ENCODE measurements at regions not wholly inside any gene's neighbourhood (a gene's known extent, or its start where the extent isn't known, plus 50 kb on each side); places are given as distances from the start of the nearest gene placed in this dataset.
"Not testable (repeated sequence)": the region's sequence is repeated elsewhere in the genome, so short reads cannot be mapped to it uniquely, and the experiment has no call there.

DNA sequence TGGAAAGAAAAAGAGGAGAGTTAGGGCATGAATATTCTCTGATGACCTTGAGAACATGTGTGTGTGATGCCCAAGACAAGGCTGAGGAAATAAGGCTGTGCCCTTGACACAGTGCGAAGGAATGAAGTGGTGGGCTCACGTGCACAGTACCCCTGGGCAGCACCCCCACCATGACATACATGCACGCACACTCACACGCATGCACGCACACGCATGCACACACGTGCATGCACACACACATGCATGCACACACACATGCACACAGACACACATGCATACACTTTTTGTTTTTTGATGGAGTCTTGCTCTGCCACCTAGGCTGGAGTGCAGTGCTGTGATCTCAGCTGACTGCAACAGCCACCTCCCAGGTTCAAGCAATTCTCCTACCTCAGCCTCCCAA lies 118.1 kb downstream of the GATA3 start:
- Histone ChIP-seq H3K36me3 (ENCODE audit: low read depth) (no peaks in the 10 kb centered on the region), H3K27me3 (ENCODE audit: insufficient read depth, poor library complexity, severe bottlenecking) (no peaks in the 10 kb centered on the region), H3K4me3 (ENCODE audit: severe bottlenecking) (no peak overlapping the region), H3K4me1 (ENCODE audit: insufficient read depth, poor library complexity, severe bottlenecking) (no peaks in the 10 kb centered on the region), H3K27ac (ENCODE audit: poor library complexity, severe bottlenecking) (no peak overlapping the region), H3K9me3 (ENCODE audit: severe bottlenecking) (peaks cover 3% of the 10 kb centered on the region)
- no peak for DNase-seq (ENCODE audit: low spot score)
- TF ChIP-seq CTCF (IDR thresholded peaks at IDR 0.05; ENCODE audit: poor library complexity, severe bottlenecking) = no peak
- no peak for ATAC-seq (ENCODE audit: low read depth)

- H3K4me3 ChIP-seq (ENCODE audit: severe bottlenecking) = no peak overlapping the region
- H3K27ac ChIP-seq (ENCODE audit: poor library complexity, severe bottlenecking) = no peak overlapping the region
- TF ChIP-seq CTCF (IDR thresholded peaks at IDR 0.05; ENCODE audit: poor library complexity, severe bottlenecking) = no peak
- no peak for ATAC-seq (ENCODE audit: low read depth)
- H3K9me3 ChIP-seq (ENCODE audit: severe bottlenecking) = peaks cover 3% of the 10 kb centered on the region
- DNase-seq (ENCODE audit: low spot score) = no peak
- no peaks in the 10 kb centered on the region for H3K36me3 ChIP-seq (ENCODE audit: low read depth)
- H3K27me3 ChIP-seq (ENCODE audit: insufficient read depth, poor library complexity, severe bottlenecking) = no peaks in the 10 kb centered on the region
- no peaks in the 10 kb centered on the region for H3K4me1 ChIP-seq (ENCODE audit: insufficient read depth, poor library complexity, severe bottlenecking)
Observed at GRCh38 chr10:8173243-8173865, 118.9 kb downstream of the GATA3 start.

DNA sequence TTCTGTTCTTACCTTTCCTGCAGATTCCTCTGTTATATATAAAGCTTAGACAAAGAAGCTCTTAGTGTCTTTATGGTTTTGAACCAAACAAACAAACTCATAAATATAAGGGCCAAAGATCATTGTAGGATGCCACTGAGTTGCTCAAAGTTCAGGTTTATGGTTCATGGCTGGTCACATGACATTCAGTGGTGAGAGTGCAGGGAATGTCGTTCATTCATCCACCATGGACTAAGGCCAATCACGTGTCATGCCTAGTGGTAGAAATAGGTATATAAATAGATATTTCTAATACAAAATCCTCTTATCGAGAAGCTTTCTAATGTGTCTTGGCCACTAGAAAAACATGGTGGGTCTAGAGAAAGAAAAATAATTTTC lies 119.4 kb downstream of the GATA3 start:
- Histone ChIP-seq H3K9me3 (ENCODE audit: severe bottlenecking) (peaks cover 3% of the 10 kb centered on the region), H3K27ac (ENCODE audit: poor library complexity, severe bottlenecking) (no peak overlapping the region), H3K4me1 (ENCODE audit: insufficient read depth, poor library complexity, severe bottlenecking) (no peaks in the 10 kb centered on the region), H3K36me3 (ENCODE audit: low read depth) (no peaks in the 10 kb centered on the region), H3K4me3 (ENCODE audit: severe bottlenecking) (no peak overlapping the region), H3K27me3 (ENCODE audit: insufficient read depth, poor library complexity, severe bottlenecking) (no peaks in the 10 kb centered on the region)
- ATAC-seq (ENCODE audit: low read depth) (no peak), DNase-seq (ENCODE audit: low spot score) (no peak)
- TF ChIP-seq CTCF (IDR thresholded peaks at IDR 0.05; ENCODE audit: poor library complexity, severe bottlenecking) = no peak

- ATAC-seq (ENCODE audit: low read depth) = no peak
- Histone ChIP-seq H3K9me3 (ENCODE audit: severe bottlenecking) (no peaks in the 10 kb centered on the region), H3K27me3 (ENCODE audit: insufficient read depth, poor library complexity, severe bottlenecking) (no peaks in the 10 kb centered on the region), H3K4me3 (ENCODE audit: severe bottlenecking) (no peak overlapping the region), H3K36me3 (ENCODE audit: low read depth) (no peaks in the 10 kb centered on the region), H3K4me1 (ENCODE audit: insufficient read depth, poor library complexity, severe bottlenecking) (no peaks in the 10 kb centered on the region), H3K27ac (ENCODE audit: poor library complexity, severe bottlenecking) (no peak overlapping the region)
- no peak for TF ChIP-seq CTCF (IDR thresholded peaks at IDR 0.05; ENCODE audit: poor library complexity, severe bottlenecking)
- DNase-seq (ENCODE audit: low spot score) = no peak
Observed at GRCh38 chr10:8174762-8175161, 120.3 kb downstream of the GATA3 start.

DNA sequence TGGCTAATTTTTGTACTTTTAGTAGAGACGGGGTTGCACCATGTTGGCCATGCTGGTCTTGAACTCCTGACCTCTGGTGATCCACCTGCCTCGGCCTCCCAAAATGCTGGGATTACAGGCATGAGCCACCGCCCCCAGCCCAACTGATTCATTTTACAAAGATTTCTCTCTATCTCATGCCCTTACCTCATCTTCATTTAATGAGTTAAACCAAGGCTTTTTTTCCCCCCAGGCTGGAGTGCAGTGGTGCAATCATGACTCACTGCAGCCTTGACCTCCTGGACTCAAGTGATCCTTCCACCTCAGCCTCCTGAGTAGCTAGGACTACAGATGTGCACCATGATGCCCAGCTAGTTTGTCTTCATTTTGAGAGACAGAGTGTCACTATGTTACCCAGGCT lies 123.0 kb downstream of the GATA3 start:
- not testable (repeated sequence) for H3K27ac ChIP-seq (ENCODE audit: poor library complexity, severe bottlenecking); DNase-seq (ENCODE audit: low spot score); H3K36me3 ChIP-seq (ENCODE audit: low read depth); ATAC-seq (ENCODE audit: low read depth); H3K27me3 ChIP-seq (ENCODE audit: insufficient read depth, poor library complexity, severe bottlenecking); H3K4me1 ChIP-seq (ENCODE audit: insufficient read depth, poor library complexity, severe bottlenecking); H3K9me3 ChIP-seq (ENCODE audit: severe bottlenecking); H3K4me3 ChIP-seq (ENCODE audit: severe bottlenecking)

DNA sequence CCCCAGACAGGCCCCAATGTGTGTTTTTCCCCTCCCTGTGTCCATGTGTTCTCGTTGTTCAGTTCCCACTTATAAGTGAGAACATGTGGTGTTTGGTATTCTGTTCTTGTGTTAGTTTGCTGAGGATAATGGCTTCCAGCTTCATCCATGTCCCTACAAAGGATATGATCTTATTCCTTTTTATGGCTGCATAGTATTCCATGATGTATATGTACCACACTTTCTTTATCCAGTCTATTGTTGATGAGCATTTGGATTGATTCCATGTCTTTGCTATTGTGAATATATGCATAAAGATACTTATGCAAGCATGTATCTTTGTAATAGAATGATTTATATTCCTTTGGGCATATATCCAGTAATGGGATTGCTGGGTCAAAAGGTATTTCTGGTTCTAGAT lies 125.3 kb downstream of the GATA3 start:
- H3K9me3 ChIP-seq (ENCODE audit: severe bottlenecking); H3K27me3 ChIP-seq (ENCODE audit: insufficient read depth, poor library complexity, severe bottlenecking); H3K27ac ChIP-seq (ENCODE audit: poor library complexity, severe bottlenecking); H3K4me3 ChIP-seq (ENCODE audit: severe bottlenecking); H3K36me3 ChIP-seq (ENCODE audit: low read depth); H3K4me1 ChIP-seq (ENCODE audit: insufficient read depth, poor library complexity, severe bottlenecking); DNase-seq (ENCODE audit: low spot score); ATAC-seq (ENCODE audit: low read depth): not testable (repeated sequence)

Measured in RWPE2 (cell line).